HS-5 (cell line): ENCODE measurements at regions not wholly inside any gene's neighbourhood (a gene's known extent, or its start where the extent isn't known, plus 50 kb on each side); places are given as distances from the start of the nearest gene placed in this dataset.

Experiments used
- DNase-seq: peaks from one replicate; pipeline ENCODE4 v3.0.0-alpha.2; 2012; ENCODE audit warnings: low read depth

- DNase-seq, result no peak
Measured at GRCh38 chr9:4384750-4385149, 84.9 kb upstream of the GLIS3 start.

- DNase-seq, result no peak
Measured at GRCh38 chr9:4382722-4383317, 83.0 kb upstream of the GLIS3 start.

- DNase-seq, result no peak
Measured at GRCh38 chr9:4381744-4382143, 81.9 kb upstream of the GLIS3 start.

- DNase-seq, result no peak
Measured at GRCh38 chr9:4380406-4380805, 80.5 kb upstream of the GLIS3 start.

GRCh38 chr9:4375424-4376200 is 75.7 kb upstream of the GLIS3 start:
- peak; percentile 76 for DNase-seq

GRCh38 chr9:4371108-4371507 is 71.2 kb upstream of the GLIS3 start:
- peak; percentile 89 for DNase-seq

- no peak for DNase-seq
Measured at GRCh38 chr9:4370501-4370900, 70.6 kb upstream of the GLIS3 start.

- peak; percentile 18 for DNase-seq
Measured at GRCh38 chr9:4366591-4367330, 66.9 kb upstream of the GLIS3 start.

- no peak for DNase-seq
Measured at GRCh38 chr9:4365055-4365454, 65.2 kb upstream of the GLIS3 start.

- no peak for DNase-seq
Measured at GRCh38 chr9:4362281-4362680, 62.4 kb upstream of the GLIS3 start.

- DNase-seq, result no peak
Measured at GRCh38 chr9:4359016-4359415, 59.1 kb upstream of the GLIS3 start.

- no peak for DNase-seq
Measured at GRCh38 chr9:4357929-4358328, 58.1 kb upstream of the GLIS3 start.

- no peak for DNase-seq
Measured at GRCh38 chr9:4356306-4356705, 56.4 kb upstream of the GLIS3 start.

- DNase-seq, result no peak
Measured at GRCh38 chr9:4353236-4353635, 53.4 kb upstream of the GLIS3 start.

GRCh38 chr9:4349816-4350418 is 50.0 kb upstream of the GLIS3 start:
- no peak for DNase-seq
